ENCODE measurements at regions not wholly inside any gene's neighbourhood (a gene's known extent, or its start where the extent isn't known, plus 50 kb on each side); places are given as distances from the start of the nearest gene placed in this dataset.

- no peak overlapping the region for H3K27ac ChIP-seq
- H3K36me3 ChIP-seq = no peaks in the 10 kb centered on the region
- H3K27me3 ChIP-seq = no peaks in the 10 kb centered on the region
- H3K4me1 ChIP-seq (ENCODE audit: insufficient read depth) = no peaks in the 10 kb centered on the region
- intact Hi-C loops (cut with DNase I) = no loop called here
- no peaks in the 10 kb centered on the region for H3K9me3 ChIP-seq
- H3K4me3 ChIP-seq = no peak overlapping the region
- TF ChIP-seq, protein P1, sequence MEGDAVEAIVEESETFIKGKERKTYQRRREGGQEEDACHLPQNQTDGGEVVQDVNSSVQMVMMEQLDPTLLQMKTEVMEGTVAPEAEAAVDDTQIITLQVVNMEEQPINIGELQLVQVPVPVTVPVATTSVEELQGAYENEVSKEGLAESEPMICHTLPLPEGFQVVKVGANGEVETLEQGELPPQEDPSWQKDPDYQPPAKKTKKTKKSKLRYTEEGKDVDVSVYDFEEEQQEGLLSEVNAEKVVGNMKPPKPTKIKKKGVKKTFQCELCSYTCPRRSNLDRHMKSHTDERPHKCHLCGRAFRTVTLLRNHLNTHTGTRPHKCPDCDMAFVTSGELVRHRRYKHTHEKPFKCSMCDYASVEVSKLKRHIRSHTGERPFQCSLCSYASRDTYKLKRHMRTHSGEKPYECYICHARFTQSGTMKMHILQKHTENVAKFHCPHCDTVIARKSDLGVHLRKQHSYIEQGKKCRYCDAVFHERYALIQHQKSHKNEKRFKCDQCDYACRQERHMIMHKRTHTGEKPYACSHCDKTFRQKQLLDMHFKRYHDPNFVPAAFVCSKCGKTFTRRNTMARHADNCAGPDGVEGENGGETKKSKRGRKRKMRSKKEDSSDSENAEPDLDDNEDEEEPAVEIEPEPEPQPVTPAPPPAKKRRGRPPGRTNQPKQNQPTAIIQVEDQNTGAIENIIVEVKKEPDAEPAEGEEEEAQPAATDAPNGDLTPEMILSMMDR (IDR thresholded peaks at IDR 0.05) = no peak
- TF ChIP-seq POLR2A (IDR thresholded peaks at IDR 0.05) (no peak), EP300 (IDR thresholded peaks at IDR 0.05) (no peak)
- DNase-seq = no peak
- WGBS, 3 donors = 92 to 99% (median 95%) methylated on average over 2 of the region's 2 CpGs
Measured at GRCh38 chr11:104323841-104324240, 159.9 kb upstream of the PDGFD start.

DNA sequence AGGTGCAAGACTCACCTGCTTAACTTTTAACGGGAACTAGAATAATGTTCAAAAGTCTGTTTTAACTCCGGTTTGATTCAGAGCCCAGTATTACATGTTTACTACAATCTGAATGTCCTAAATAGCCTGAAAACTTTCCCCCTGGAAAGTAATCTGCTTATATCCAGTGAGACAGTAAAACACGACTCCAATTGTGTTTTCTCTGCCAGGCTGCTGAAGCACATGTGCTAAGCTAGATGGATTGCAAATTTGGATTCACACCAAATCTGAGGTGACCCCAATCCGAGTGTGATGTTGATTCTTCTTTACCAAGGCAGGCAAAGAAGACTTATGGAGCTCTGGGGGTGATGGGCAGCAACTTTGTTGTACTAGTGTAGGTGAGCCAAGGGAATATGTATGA, 158.7 kb upstream of the PDGFD start:
- intact Hi-C loops (cut with DNase I) = no loop called here
- no peaks in the 10 kb centered on the region for H3K36me3 ChIP-seq
- no peak overlapping the region for H3K27ac ChIP-seq
- TF ChIP-seq POLR2A (IDR thresholded peaks at IDR 0.05) (no peak), EP300 (IDR thresholded peaks at IDR 0.05) (no peak)
- TF ChIP-seq, protein P1 (IDR thresholded peaks at IDR 0.05) = no peak
- H3K27me3 ChIP-seq = no peaks in the 10 kb centered on the region
- no peaks in the 10 kb centered on the region for H3K4me1 ChIP-seq (ENCODE audit: insufficient read depth)
- H3K9me3 ChIP-seq = no peaks in the 10 kb centered on the region
- no peak overlapping the region for H3K4me3 ChIP-seq
- WGBS, 3 donors = 36 to 52% (median 42%) methylated on average over 4 of the region's 4 CpGs
- no peak for DNase-seq

DNA sequence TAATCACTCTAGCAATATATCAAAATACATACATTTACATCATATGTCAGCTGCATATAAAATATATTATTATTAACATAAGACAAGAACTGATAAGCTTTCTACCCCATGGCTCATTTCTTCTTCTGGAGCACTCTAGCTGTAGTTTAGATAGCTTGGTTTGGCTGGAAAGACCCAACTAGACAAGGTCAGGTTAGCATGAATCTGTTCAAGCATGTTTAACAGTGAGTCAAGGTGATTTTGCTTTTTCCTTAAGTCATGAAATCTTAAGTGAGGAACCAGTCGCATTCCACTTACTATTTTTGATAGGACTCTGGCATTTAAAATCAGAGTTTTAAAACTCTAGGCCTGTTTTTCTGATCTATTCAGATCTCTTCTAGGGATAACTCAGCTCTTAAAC, 157.0 kb upstream of the PDGFD start:
- no peak overlapping the region for H3K27ac ChIP-seq
- no peak overlapping the region for H3K4me3 ChIP-seq
- no peak for DNase-seq
- H3K9me3 ChIP-seq = no peaks in the 10 kb centered on the region
- no peaks in the 10 kb centered on the region for H3K4me1 ChIP-seq (ENCODE audit: insufficient read depth)
- WGBS, 3 donors = 89 to 97% (median 92%) methylated on average over 1 of the region's 1 CpG
- TF ChIP-seq, protein P1 (IDR thresholded peaks at IDR 0.05) = no peak
- TF ChIP-seq EP300 (IDR thresholded peaks at IDR 0.05) (no peak), POLR2A (IDR thresholded peaks at IDR 0.05) (no peak)
- H3K36me3 ChIP-seq = no peaks in the 10 kb centered on the region
- intact Hi-C loops (cut with DNase I) = no loop called here
- no peaks in the 10 kb centered on the region for H3K27me3 ChIP-seq

GRCh38 chr11:104320097-104320496, 156.2 kb upstream of the PDGFD start:
- intact Hi-C loops (cut with DNase I) = no loop called here
- TF ChIP-seq, protein P1 (IDR thresholded peaks at IDR 0.05) = no peak
- no peak for TF ChIP-seq EP300 (IDR thresholded peaks at IDR 0.05)
- TF ChIP-seq POLR2A (IDR thresholded peaks at IDR 0.05) = no peak
- Histone ChIP-seq H3K4me3 (no peak overlapping the region), H3K36me3 (no peaks in the 10 kb centered on the region), H3K9me3 (no peaks in the 10 kb centered on the region), H3K4me1 (ENCODE audit: insufficient read depth) (no peaks in the 10 kb centered on the region), H3K27me3 (no peaks in the 10 kb centered on the region), H3K27ac (no peak overlapping the region)
- DNase-seq = no peak

- TF ChIP-seq EP300 (IDR thresholded peaks at IDR 0.05) = no peak
- TF ChIP-seq POLR2A (IDR thresholded peaks at IDR 0.05) = no peak
- TF ChIP-seq, protein P1 (IDR thresholded peaks at IDR 0.05) = no peak
- WGBS, 3 donors = 80% methylated on average over 4 of the region's 4 CpGs
- Histone ChIP-seq H3K4me3 (no peak overlapping the region), H3K27ac (no peak overlapping the region), H3K9me3 (no peaks in the 10 kb centered on the region), H3K36me3 (no peaks in the 10 kb centered on the region), H3K27me3 (no peaks in the 10 kb centered on the region), H3K4me1 (ENCODE audit: insufficient read depth) (no peaks in the 10 kb centered on the region)
- intact Hi-C loops (cut with DNase I) = no loop called here
- DNase-seq = no peak
Measured at GRCh38 chr11:104319396-104319795, 155.4 kb upstream of the PDGFD start.

Data from ovary (tissue), 7 donors.